Gastroesophageal sphincter (tissue), 3 donors: ENCODE measurements at regions not wholly inside any gene's neighbourhood (a gene's known extent, or its start where the extent isn't known, plus 50 kb on each side); places are given as distances from the start of the nearest gene placed in this dataset.

Source experiments
- EP300 ChIP-seq: sonication (generic); formaldehyde crosslinking; IDR thresholded peaks from one replicate; pipeline ENCODE4 v1.6.1; 2017; ENCODE audit warnings: antibody characterized with exemption, mild to moderate bottlenecking
- POLR2A ChIP-seq, 2 donors: fragments of 450-650 bp; IDR thresholded peaks; one replicate each; pipeline ENCODE4 v1.6.1; 2017; ENCODE audit warnings: antibody characterized with exemption in 2 of 2, mild to moderate bottlenecking in 2 of 2, moderate library complexity in 1 of 2
- POLR2AphosphoS5 ChIP-seq: sonication (generic); formaldehyde crosslinking; IDR thresholded peaks from one replicate; pipeline ENCODE4 v1.6.1; 2017; ENCODE audit warnings: antibody characterized with exemption
- TF ChIP-seq, protein P1 (sequence below), 4 experiments: fragments of 200-600 bp in 2 of 4; fragments of 450-650 bp in 2 of 4; sonication (generic) in 1 of 4; IDR thresholded peaks; one replicate each; pipeline ENCODE4 v1.5.1; 2017 to 2019; ENCODE audit warnings: antibody characterized with exemption in 4 of 4, mild to moderate bottlenecking in 2 of 4, moderate library complexity in 2 of 4

DNA sequence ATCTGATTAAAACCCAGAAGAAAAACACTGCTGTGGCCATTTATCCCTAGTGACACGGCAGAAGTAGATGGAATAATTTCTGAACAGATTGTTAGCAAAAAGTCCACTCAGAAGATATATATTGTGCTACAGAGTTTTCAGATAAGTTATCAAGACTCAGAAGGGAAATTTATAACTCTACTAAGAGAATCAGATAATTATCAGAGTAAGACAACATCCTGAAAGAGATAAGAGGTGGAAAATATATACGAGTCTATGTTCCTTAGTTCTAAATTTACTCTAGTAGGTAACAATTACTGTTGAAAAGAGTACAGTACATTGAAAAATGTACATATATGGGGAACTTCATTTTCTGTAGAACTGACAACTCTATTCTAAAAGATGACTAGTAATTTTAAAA, 176.7 kb downstream of the GNAI1 start:
- TF ChIP-seq, protein P1, sequence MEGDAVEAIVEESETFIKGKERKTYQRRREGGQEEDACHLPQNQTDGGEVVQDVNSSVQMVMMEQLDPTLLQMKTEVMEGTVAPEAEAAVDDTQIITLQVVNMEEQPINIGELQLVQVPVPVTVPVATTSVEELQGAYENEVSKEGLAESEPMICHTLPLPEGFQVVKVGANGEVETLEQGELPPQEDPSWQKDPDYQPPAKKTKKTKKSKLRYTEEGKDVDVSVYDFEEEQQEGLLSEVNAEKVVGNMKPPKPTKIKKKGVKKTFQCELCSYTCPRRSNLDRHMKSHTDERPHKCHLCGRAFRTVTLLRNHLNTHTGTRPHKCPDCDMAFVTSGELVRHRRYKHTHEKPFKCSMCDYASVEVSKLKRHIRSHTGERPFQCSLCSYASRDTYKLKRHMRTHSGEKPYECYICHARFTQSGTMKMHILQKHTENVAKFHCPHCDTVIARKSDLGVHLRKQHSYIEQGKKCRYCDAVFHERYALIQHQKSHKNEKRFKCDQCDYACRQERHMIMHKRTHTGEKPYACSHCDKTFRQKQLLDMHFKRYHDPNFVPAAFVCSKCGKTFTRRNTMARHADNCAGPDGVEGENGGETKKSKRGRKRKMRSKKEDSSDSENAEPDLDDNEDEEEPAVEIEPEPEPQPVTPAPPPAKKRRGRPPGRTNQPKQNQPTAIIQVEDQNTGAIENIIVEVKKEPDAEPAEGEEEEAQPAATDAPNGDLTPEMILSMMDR (IDR thresholded peaks at IDR 0.05) = no peak
- TF ChIP-seq POLR2AphosphoS5 (no peak), POLR2A (IDR thresholded peaks at IDR 0.05) (no peak), EP300 (no peak)
